ENCODE measurements at regions not wholly inside any gene's neighbourhood (a gene's known extent, or its start where the extent isn't known, plus 50 kb on each side); places are given as distances from the start of the nearest gene placed in this dataset.

DNA sequence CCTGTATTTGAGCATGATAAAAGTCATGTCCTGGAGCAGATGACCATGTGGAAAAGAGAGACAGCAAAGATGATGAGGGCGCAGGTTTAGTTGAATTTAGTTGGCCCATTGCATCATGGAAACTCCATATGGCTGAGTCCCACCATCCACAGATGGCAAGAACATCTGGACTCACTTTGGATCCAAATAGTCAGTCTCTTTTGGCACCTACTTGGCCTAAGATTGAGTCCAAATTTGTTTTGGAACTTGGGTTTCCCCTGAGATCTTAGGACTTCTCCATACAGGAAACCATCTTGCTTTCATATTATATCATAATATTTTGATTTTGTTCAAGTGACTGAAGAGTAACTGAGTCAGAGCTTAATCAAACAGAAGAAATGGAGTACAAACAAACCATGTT, 217.5 kb downstream of the DRD1 start:
- Histone ChIP-seq H3K9me3 (no peaks in the 10 kb centered on the region), H3K4me3 (no peak overlapping the region), H3K36me3 (no peaks in the 10 kb centered on the region), H3K4me1 (no peaks in the 10 kb centered on the region), H3K27me3 (no peaks in the 10 kb centered on the region), H3K27ac (no peak overlapping the region)
- TF ChIP-seq POLR2AphosphoS5 (IDR thresholded peaks at IDR 0.05) (no peak), EP300 (IDR thresholded peaks at IDR 0.05) (no peak), POLR2A (IDR thresholded peaks at IDR 0.05) (no peak)
- TF ChIP-seq, protein P1, sequence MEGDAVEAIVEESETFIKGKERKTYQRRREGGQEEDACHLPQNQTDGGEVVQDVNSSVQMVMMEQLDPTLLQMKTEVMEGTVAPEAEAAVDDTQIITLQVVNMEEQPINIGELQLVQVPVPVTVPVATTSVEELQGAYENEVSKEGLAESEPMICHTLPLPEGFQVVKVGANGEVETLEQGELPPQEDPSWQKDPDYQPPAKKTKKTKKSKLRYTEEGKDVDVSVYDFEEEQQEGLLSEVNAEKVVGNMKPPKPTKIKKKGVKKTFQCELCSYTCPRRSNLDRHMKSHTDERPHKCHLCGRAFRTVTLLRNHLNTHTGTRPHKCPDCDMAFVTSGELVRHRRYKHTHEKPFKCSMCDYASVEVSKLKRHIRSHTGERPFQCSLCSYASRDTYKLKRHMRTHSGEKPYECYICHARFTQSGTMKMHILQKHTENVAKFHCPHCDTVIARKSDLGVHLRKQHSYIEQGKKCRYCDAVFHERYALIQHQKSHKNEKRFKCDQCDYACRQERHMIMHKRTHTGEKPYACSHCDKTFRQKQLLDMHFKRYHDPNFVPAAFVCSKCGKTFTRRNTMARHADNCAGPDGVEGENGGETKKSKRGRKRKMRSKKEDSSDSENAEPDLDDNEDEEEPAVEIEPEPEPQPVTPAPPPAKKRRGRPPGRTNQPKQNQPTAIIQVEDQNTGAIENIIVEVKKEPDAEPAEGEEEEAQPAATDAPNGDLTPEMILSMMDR (IDR thresholded peaks at IDR 0.05): no peak
- intact Hi-C loops (cut with DNase I; ENCODE audit: low total_unique reads): no loop called here
- 72 to 96% (median 89%) methylated on average over 1 of the region's 1 CpG for WGBS, 5 donors
- no peak for DNase-seq

GRCh38 chr5:175223291-175223690, 220.7 kb downstream of the DRD1 start:
- H3K36me3 ChIP-seq: no peaks in the 10 kb centered on the region
- no peak overlapping the region for H3K27ac ChIP-seq
- no peaks in the 10 kb centered on the region for H3K9me3 ChIP-seq
- DNase-seq: no peak
- no peaks in the 10 kb centered on the region for H3K27me3 ChIP-seq
- intact Hi-C loops (cut with DNase I; ENCODE audit: low total_unique reads): no loop called here
- H3K4me3 ChIP-seq: no peak overlapping the region
- 56 to 79% (median 63%) methylated on average over 7 of the region's 7 CpGs for WGBS, 5 donors
- peaks cover 0 to 12% (median 5%) of the 10 kb centered on the region in 4 donors for H3K4me1 ChIP-seq
- TF ChIP-seq POLR2AphosphoS5 (IDR thresholded peaks at IDR 0.05) (no peak), EP300 (IDR thresholded peaks at IDR 0.05) (no peak), POLR2A (IDR thresholded peaks at IDR 0.05) (no peak)
- TF ChIP-seq, protein P1 (IDR thresholded peaks at IDR 0.05): no peak

DNA sequence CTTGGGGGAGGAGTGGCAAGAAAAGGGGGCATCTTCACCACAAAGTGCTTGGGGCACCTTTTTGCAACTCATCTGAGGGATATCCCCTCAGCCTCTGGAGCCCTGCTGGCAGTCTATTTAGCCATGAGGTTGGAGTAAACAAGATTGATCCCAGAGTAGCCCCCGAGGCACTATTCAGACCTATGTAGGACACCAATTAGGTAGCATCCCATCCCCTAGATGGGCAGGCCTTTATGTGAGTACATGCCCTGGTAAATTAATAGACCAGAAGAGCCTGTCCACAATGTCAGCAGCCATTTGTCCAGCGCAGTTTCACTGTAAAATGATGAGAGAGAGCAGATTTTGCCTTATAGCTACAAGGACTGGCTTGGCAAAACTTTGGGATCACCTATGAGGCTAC, 221.4 kb downstream of the DRD1 start:
- H3K27ac ChIP-seq: no peak overlapping the region
- WGBS, 5 donors: 81 to 88% (median 83%) methylated on average over 2 of the region's 2 CpGs

DNA sequence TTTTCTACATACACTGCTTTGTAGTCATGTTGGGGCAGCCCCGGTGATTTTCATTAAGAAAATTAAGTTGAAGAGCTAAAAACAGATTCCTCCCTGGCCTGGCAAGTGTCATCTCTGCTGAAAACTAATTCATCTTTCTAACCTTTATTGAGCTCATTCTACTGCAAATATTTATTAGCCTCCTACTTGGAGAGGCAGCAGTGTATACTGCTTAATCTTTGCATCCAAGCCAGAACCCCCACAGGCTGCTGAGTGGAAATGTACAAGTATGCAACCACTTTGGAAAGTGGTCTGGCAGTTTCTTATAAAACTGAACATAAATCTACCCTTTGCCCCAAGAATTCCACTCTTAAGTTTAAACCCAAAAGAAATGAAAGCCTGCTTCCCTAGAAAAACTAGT, 223.4 kb downstream of the DRD1 start:
- H3K4me3 ChIP-seq: no peak overlapping the region
- no peaks in the 10 kb centered on the region for H3K36me3 ChIP-seq
- H3K27me3 ChIP-seq: no peaks in the 10 kb centered on the region
- DNase-seq: no peak
- H3K4me1 ChIP-seq: peaks cover 0 to 14% (median 6%) of the 10 kb centered on the region in 4 donors
- 68 to 97% (median 81%) methylated on average over 1 of the region's 1 CpG for WGBS, 5 donors
- H3K27ac ChIP-seq: no peak overlapping the region
- H3K9me3 ChIP-seq: no peaks in the 10 kb centered on the region
- TF ChIP-seq EP300 (IDR thresholded peaks at IDR 0.05): no peak
- TF ChIP-seq, protein P1 (IDR thresholded peaks at IDR 0.05): no peak
- intact Hi-C loops (cut with DNase I; ENCODE audit: low total_unique reads): no loop called here

More for the DNA sequence above, 221.4 kb downstream of the DRD1 start:
- Histone ChIP-seq H3K36me3 (no peaks in the 10 kb centered on the region), H3K27me3 (no peaks in the 10 kb centered on the region), H3K9me3 (no peaks in the 10 kb centered on the region), H3K4me3 (no peak overlapping the region), H3K4me1 (peaks cover 0 to 12% (median 5%) of the 10 kb centered on the region in 4 donors)
- TF ChIP-seq, protein P1 (IDR thresholded peaks at IDR 0.05): no peak
- TF ChIP-seq POLR2A (IDR thresholded peaks at IDR 0.05) (no peak), POLR2AphosphoS5 (IDR thresholded peaks at IDR 0.05) (no peak), EP300 (IDR thresholded peaks at IDR 0.05) (no peak)
- intact Hi-C loops (cut with DNase I; ENCODE audit: low total_unique reads): no loop called here
- no peak for DNase-seq
